Ovary (tissue), 7 donors: ENCODE measurements at regions not wholly inside any gene's neighbourhood (a gene's known extent, or its start where the extent isn't known, plus 50 kb on each side); places are given as distances from the start of the nearest gene placed in this dataset.

Experiments
- DNase-seq, 5 donors: peaks; one replicate each; pipeline ENCODE4 v3.0.0-alpha.2; 2019 to 2020
- H3K27ac ChIP-seq, 2 donors: fragments of 200-600 bp; one replicate each; pipeline versions ENCODE4 v1.5.1 to v1.8.0; 2019 to 2022
- H3K27me3 ChIP-seq: fragments of 200-600 bp; one replicate; pipeline ENCODE4 v1.8.0; 2022
- H3K36me3 ChIP-seq: fragments of 200-600 bp; sonication (generic); one replicate; pipeline ENCODE4 v1.5.1; 2019
- H3K4me1 ChIP-seq: one replicate; pipeline ENCODE4 v1.8.1; 2013; ENCODE audit warnings: mild to moderate bottlenecking, moderate library complexity; ENCODE audit not compliant: insufficient read depth
- H3K4me3 ChIP-seq: fragments of 200-600 bp; sonication (generic); one replicate; pipeline ENCODE4 v1.5.1; 2017
- H3K9me3 ChIP-seq, 2 donors: fragments of 200-600 bp in 1 of 2; sonication (generic) in 1 of 2; one replicate each; pipeline versions ENCODE4 v1.5.1 to v1.8.1; 2013 to 2019; ENCODE audit warnings: mild to moderate bottlenecking in 1 of 2, moderate library complexity in 1 of 2
- CTCF ChIP-seq, 3 donors: fragments of 450-650 bp in 2 of 3; fragments of 200-600 bp in 1 of 3; IDR thresholded peaks; one replicate each; pipeline versions ENCODE4 v1.5.1 to v1.8.0; 2016 to 2022; ENCODE audit warnings: antibody characterized with exemption in 3 of 3, mild to moderate bottlenecking in 1 of 3
- EP300 ChIP-seq: sonication (generic); formaldehyde crosslinking; IDR thresholded peaks from one replicate; pipeline ENCODE4 v1.6.1; 2017; ENCODE audit warnings: antibody characterized with exemption
- POLR2A ChIP-seq: fragments of 450-650 bp; IDR thresholded peaks from one replicate; pipeline ENCODE4 v1.6.1; 2017; ENCODE audit warnings: antibody characterized with exemption, mild to moderate bottlenecking, moderate library complexity
- WGBS, 3 donors: extraction: QIAGEN DNeasy Blood & Tissue Kit in 1 of 3; methylation state at CpG; one replicate each; pipeline versions ENCODE4 v1.1.5 to v1.1.7; 2013 to 2017; 5-methylcytosine and 5-hydroxymethylcytosine counted together
- intact Hi-C, 4 donors: fragments of 100-400 bp; cut with DNase I; formaldehyde crosslinking; loops; one replicate each; pipeline versions ENCODE4 v1.11.0 to v1.15.1; 2022 to 2023
- donor health status: DM: no; HTN: no; CAD: no; lungs with moderate emphysema.
- donor health status: DM: no; HTN: no; CAD: no.
- donor health status: Bipolar disorder and iron deficiency.
- donor health status: DM: no; HTN: no; CAD: no.
- donor health status: DM: yes; HTN: yes; CAD: no.

- H3K27me3 ChIP-seq: no peaks in the 10 kb centered on the region
- no peak for DNase-seq
- no peak for TF ChIP-seq POLR2A
- TF ChIP-seq CTCF (IDR thresholded peaks at IDR 0.05): no peak
- TF ChIP-seq EP300: no peak
- no peaks in the 10 kb centered on the region for H3K36me3 ChIP-seq
- intact Hi-C loops: no loop called here
- no peak overlapping the region for H3K4me3 ChIP-seq
- H3K27ac ChIP-seq: no peak overlapping the region
- H3K9me3 ChIP-seq: no peaks in the 10 kb centered on the region
- no peaks in the 10 kb centered on the region for H3K4me1 ChIP-seq
- WGBS, 3 donors: 88 to 94% (median 88%) methylated on average over 13 of the region's 13 CpGs
Measured at GRCh38 chr5:155886311-155887031, 440.5 kb upstream of the SGCD start.

GRCh38 chr5:155895484-155895883 lies 431.5 kb upstream of the SGCD start:
- Histone ChIP-seq H3K36me3 (no peaks in the 10 kb centered on the region), H3K9me3 (no peaks in the 10 kb centered on the region), H3K27ac (no peak overlapping the region), H3K4me1 (no peaks in the 10 kb centered on the region), H3K4me3 (no peak overlapping the region), H3K27me3 (no peaks in the 10 kb centered on the region)
- no peak for TF ChIP-seq EP300
- no peak for TF ChIP-seq POLR2A
- no peak for TF ChIP-seq CTCF (IDR thresholded peaks at IDR 0.05)
- 87 to 97% (median 88%) methylated on average over 2 of the region's 2 CpGs for WGBS, 3 donors
- DNase-seq: no peak
- intact Hi-C loops: no loop called here

GRCh38 chr5:155897761-155898160 lies 429.2 kb upstream of the SGCD start:
- Histone ChIP-seq H3K4me3 (no peak overlapping the region), H3K9me3 (no peaks in the 10 kb centered on the region), H3K36me3 (no peaks in the 10 kb centered on the region), H3K27ac (no peak overlapping the region), H3K4me1 (no peaks in the 10 kb centered on the region), H3K27me3 (no peaks in the 10 kb centered on the region)
- no peak for DNase-seq
- TF ChIP-seq POLR2A (no peak), CTCF (IDR thresholded peaks at IDR 0.05) (no peak), EP300 (no peak)
- intact Hi-C loops: no loop called here
- 84 to 91% (median 89%) methylated on average over 3 of the region's 3 CpGs for WGBS, 3 donors

GRCh38 chr5:155898284-155898683 lies 428.7 kb upstream of the SGCD start:
- Histone ChIP-seq H3K27me3 (no peaks in the 10 kb centered on the region), H3K4me1 (no peaks in the 10 kb centered on the region), H3K36me3 (no peaks in the 10 kb centered on the region), H3K4me3 (no peak overlapping the region), H3K9me3 (no peaks in the 10 kb centered on the region), H3K27ac (no peak overlapping the region)
- intact Hi-C loops: no loop called here
- TF ChIP-seq POLR2A: no peak
- no peak for TF ChIP-seq EP300
- no peak for TF ChIP-seq CTCF (IDR thresholded peaks at IDR 0.05)
- DNase-seq: no peak
